HG03108 (cell line): ENCODE measurements at regions not wholly inside any gene's neighbourhood (a gene's known extent, or its start where the extent isn't known, plus 50 kb on each side); places are given as distances from the start of the nearest gene placed in this dataset.

Experiments used
- ATAC-seq: cut with Tn5 transposase; IDR thresholded peaks from one replicate; pipeline ENCODE4 v1.9.1; 2021; ENCODE audit warnings: moderate library complexity; ENCODE audit not compliant: unreplicated experiment

- no peak for ATAC-seq
Observed at GRCh38 chr13:47134939-47135489, 238.2 kb upstream of the HTR2A start.

GRCh38 chr13:47133011-47133445 is 236.2 kb upstream of the HTR2A start:
- no peak for ATAC-seq

GRCh38 chr13:47129461-47129860 is 232.6 kb upstream of the HTR2A start:
- no peak for ATAC-seq

GRCh38 chr13:47126432-47126831 is 229.6 kb upstream of the HTR2A start:
- no peak for ATAC-seq

GRCh38 chr13:47121092-47121763 is 224.4 kb upstream of the HTR2A start:
- no peak for ATAC-seq

- ATAC-seq, result no peak
Observed at GRCh38 chr13:47120282-47120681, 223.4 kb upstream of the HTR2A start.

- no peak for ATAC-seq
Observed at GRCh38 chr13:47119575-47120235, 222.9 kb upstream of the HTR2A start.

- ATAC-seq, result no peak
Observed at GRCh38 chr13:47117268-47117667, 220.4 kb upstream of the HTR2A start.

GRCh38 chr13:47114030-47114429 is 217.2 kb upstream of the HTR2A start:
- no peak for ATAC-seq

GRCh38 chr13:47112903-47113299 is 216.0 kb upstream of the HTR2A start:
- ATAC-seq, result no peak

GRCh38 chr13:47112205-47112902 is 215.5 kb upstream of the HTR2A start:
- no peak for ATAC-seq

- ATAC-seq, result no peak
Observed at GRCh38 chr13:47111499-47111898, 214.6 kb upstream of the HTR2A start.

- ATAC-seq, result no peak
Observed at GRCh38 chr13:47110833-47111240, 214.0 kb upstream of the HTR2A start.

- no peak for ATAC-seq
Observed at GRCh38 chr13:47110141-47110540, 213.3 kb upstream of the HTR2A start.

- peak; percentile 72 for ATAC-seq
Observed at GRCh38 chr13:47109028-47109427, 212.2 kb upstream of the HTR2A start.

GRCh38 chr13:47100214-47100853 is 203.5 kb upstream of the HTR2A start:
- peak; percentile 88 for ATAC-seq

GRCh38 chr13:47094734-47095434 is 198.0 kb upstream of the HTR2A start:
- ATAC-seq, result peak; percentile 92

- no peak for ATAC-seq
Observed at GRCh38 chr13:47092202-47092601, 195.3 kb upstream of the HTR2A start.

- no peak for ATAC-seq
Observed at GRCh38 chr13:47087841-47088240, 191.0 kb upstream of the HTR2A start.

- ATAC-seq, result no peak
Observed at GRCh38 chr13:47087241-47087640, 190.4 kb upstream of the HTR2A start.

- no peak for ATAC-seq
Observed at GRCh38 chr13:47085346-47085745, 188.5 kb upstream of the HTR2A start.
